HTR-8/SVneo (cell line): ENCODE measurements at regions not wholly inside any gene's neighbourhood (a gene's known extent, or its start where the extent isn't known, plus 50 kb on each side); places are given as distances from the start of the nearest gene placed in this dataset.

Source experiments
- DNase-seq: peaks from one replicate; pipeline ENCODE4 v3.0.0; 2011; ENCODE audit warnings: low spot score, mixed read lengths; ENCODE audit not compliant: insufficient read length
- FAIRE-seq: peaks from 2 replicates; lab custom pipeline; 2011; peaks lifted over from hg19 to GRCh38; lab: Jason Lieb, UNC

GRCh38 chr6:47360388-47360787 is 50.7 kb upstream of the TNFRSF21 start:
- no peak for FAIRE-seq
- no peak for DNase-seq

- DNase-seq (no peak), FAIRE-seq (no peak)
Measured at GRCh38 chr6:47362857-47363461, 53.3 kb upstream of the TNFRSF21 start.

DNA sequence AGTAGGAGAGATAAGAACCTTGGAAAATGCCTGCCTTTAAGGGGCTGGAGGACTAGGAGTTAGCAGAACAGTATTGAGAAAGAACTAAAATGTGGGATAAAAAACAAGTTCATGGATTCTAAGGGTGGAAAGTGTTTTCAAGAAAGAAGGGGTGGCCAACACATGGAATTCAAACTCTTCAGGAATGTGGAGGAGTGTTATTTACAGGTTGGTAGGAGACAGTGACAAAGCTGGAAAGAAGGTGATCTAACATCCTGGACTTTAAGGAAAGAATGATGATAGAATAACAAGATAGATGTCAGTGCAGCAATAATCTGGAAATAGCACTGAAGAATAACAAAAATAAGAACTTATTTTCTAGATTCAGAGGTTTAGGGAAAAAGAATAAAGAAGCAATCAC is 54.0 kb upstream of the TNFRSF21 start:
- DNase-seq (no peak), FAIRE-seq (no peak)

- FAIRE-seq = no peak
- DNase-seq = no peak
Measured at GRCh38 chr6:47366335-47366890, 56.7 kb upstream of the TNFRSF21 start.

- FAIRE-seq = no peak
- no peak for DNase-seq
Measured at GRCh38 chr6:47371139-47371869, 61.6 kb upstream of the TNFRSF21 start.

GRCh38 chr6:47371870-47372255 is 62.2 kb upstream of the TNFRSF21 start:
- FAIRE-seq (no peak), DNase-seq (no peak)

GRCh38 chr6:47372318-47372717 is 62.6 kb upstream of the TNFRSF21 start:
- no peak for DNase-seq
- no peak for FAIRE-seq

- FAIRE-seq = no peak
- DNase-seq = no peak
Measured at GRCh38 chr6:47375426-47375825, 65.7 kb upstream of the TNFRSF21 start.

DNA sequence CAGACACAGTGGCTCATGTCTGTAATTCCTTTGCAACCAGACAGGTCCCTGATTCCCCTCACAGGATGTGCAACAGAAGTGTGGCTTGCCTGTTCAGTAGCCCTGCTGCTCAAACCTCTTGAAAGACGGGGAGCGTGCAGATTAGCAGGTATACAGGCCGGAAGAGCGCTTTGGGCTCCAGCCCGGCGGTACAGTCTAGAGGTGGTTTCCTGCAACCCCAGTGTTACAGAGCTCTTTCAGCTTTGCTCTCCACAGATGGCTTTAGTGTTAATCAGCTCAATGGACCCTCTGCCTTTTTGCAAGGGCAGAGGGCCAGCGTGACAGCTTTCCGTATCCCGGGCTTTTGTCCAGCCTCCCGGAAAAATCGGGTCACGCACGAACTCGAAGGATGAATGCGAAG is 67.2 kb upstream of the TNFRSF21 start:
- no peak for DNase-seq
- FAIRE-seq = no peak

DNA sequence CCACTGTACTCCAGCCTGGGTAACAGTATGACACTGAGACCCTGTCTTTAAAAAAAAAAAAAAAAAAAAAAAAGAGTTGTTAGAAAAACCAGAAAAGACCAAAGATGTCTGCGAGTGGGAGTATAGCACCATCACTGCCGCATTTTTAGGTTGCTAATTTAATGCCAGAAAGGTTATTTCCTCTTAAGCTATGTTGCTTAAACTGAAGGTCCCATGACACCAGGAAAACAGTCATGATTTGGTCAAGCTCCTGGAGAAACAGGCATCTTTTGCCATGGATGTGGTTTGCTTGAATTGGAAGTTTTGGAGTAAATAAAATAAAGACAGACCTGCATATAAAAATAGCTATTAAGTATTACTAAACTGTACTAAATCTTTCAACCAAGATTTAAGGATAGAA is 68.3 kb upstream of the TNFRSF21 start:
- DNase-seq (no peak), FAIRE-seq (no peak)

DNA sequence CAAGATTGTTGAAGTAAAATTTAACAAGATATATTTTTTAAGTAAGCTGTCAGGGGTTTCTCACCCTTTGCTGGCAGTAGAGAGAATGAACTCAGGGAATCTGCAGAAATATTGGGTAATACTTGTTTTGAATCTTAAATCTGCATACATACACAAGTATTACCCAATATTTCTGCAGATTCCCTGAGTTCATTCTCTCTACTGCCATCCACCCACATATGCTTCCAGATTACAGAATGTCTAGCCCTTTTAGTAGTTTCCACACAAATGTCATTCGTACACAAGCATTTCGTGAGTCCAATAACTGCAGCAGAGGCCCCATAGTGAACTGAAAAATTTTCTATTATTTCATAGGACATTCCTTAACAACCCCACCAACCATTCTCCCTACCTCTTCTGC is 69.6 kb upstream of the TNFRSF21 start:
- FAIRE-seq (no peak), DNase-seq (no peak)

GRCh38 chr6:47380251-47380650 is 70.5 kb upstream of the TNFRSF21 start:
- peak; percentile 23 for FAIRE-seq
- no peak for DNase-seq

GRCh38 chr6:47381036-47381435 is 71.3 kb upstream of the TNFRSF21 start:
- FAIRE-seq (no peak), DNase-seq (no peak)

GRCh38 chr6:47383360-47383759 is 73.7 kb upstream of the TNFRSF21 start:
- no peak for DNase-seq

DNA sequence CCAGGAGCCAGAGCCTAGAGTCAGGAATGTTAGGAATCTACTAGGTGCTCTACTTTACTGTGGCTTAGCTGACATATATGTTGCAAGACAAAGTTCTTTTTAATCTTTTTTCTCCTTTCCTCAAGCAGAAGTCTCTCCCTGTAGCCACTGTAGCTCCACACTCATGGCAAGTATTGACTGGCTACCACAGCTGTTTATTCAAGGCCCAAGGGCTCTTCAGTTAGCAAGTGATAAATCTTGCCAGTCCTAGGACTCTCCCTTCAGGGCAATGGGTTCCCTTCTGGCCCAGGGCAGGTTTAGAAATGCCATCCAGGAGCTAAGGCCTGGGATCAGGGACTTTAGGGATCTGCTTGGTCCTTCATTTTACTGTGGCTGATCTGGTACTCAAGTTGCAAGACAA is 82.0 kb upstream of the TNFRSF21 start:
- no peak for FAIRE-seq

More at GRCh38 chr6:47383360-47383759, 73.7 kb upstream of the TNFRSF21 start:
- no peak for FAIRE-seq

DNA sequence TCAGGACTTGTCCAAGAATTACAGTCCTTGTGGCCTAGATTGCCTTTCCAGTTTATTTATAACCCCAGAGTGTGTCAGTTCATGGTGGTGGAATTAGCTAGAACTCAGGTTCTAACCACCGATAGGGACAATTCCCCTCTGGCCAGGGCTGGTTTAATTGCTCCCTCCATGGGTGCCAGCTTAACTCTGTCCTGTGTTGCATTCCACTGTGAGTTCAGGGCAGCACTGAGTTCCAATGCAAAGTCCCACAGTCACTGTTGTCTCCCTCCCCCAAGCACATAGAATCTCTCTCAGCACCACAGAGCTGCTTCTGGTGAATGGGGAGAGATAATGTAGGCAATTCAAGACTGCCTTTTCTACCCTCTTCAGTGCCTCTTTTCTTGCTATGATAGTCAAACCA is 82.5 kb upstream of the TNFRSF21 start:
- no peak for DNase-seq
- FAIRE-seq = no peak

More for the DNA sequence above, 82.0 kb upstream of the TNFRSF21 start:
- no peak for DNase-seq

- no peak for FAIRE-seq
- DNase-seq = no peak
Measured at GRCh38 chr6:47396401-47397069, 81.1 kb upstream of the CD2AP start.

GRCh38 chr6:47400581-47400980 is 77.0 kb upstream of the CD2AP start:
- no peak for FAIRE-seq
- DNase-seq = no peak

DNA sequence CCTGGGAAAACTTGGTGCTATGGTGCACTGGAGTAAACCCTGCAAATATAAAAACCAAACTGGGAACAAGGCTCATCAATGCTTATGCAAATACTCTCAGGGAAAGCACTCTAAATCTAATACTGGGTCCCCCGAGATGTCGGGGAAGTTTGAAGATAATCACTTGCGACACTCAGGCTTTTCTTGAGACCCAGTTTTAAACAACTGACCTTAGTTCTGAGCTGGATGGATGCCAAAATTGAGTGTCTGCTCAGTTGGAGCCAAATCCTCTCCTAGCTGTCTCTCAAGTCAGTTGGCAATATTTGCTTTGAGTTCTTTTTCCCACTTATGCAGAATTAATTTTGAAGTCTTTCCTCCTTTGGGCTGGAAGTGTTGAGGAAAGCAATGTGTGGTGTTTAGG is 75.5 kb upstream of the CD2AP start:
- FAIRE-seq (no peak), DNase-seq (no peak)

- FAIRE-seq = no peak
Measured at GRCh38 chr6:47403056-47403455, 74.5 kb upstream of the CD2AP start.

GRCh38 chr6:47403801-47404200 is 73.8 kb upstream of the CD2AP start:
- FAIRE-seq (no peak), DNase-seq (no peak)

More at GRCh38 chr6:47403056-47403455, 74.5 kb upstream of the CD2AP start:
- no peak for DNase-seq
